HCT116 (cell line): ENCODE measurements at regions not wholly inside any gene's neighbourhood (a gene's known extent, or its start where the extent isn't known, plus 50 kb on each side); places are given as distances from the start of the nearest gene placed in this dataset.

Source experiments
- ATAC-seq: fragments of 200-7000 bp; cut with Tn5 transposase; 2 replicates; pipeline ENCODE4 v1.9.1; 2020; ENCODE audit warnings: mild to moderate bottlenecking, moderate library complexity
- BruUV-seq: library from RNA; stranded (reverse); fragments of 400-500 nt; replicated peaks from 2 replicates; lab custom pipeline; 2021; lab: Mats Ljungman, UMichigan
- CTCF ChIA-PET: fragments of 300-600 bp; sonication (Branson Sonifier 250); formaldehyde crosslinking; loops from one replicate; lab custom pipeline; 2021; ENCODE audit warnings: antibody characterized with exemption; lab: Charles Lee
- POLR2A ChIA-PET: fragments of 300-600, 350-600 bp; sonication (Branson Sonifier 250); formaldehyde crosslinking; loops from one replicate; lab custom pipeline; 2021; ENCODE audit warnings: antibody characterized with exemption; lab: Charles Lee
- RAD21 ChIA-PET, 2 experiments: fragments of 300-600 bp; sonication (Branson Sonifier 250); formaldehyde crosslinking; loops; one replicate each; lab custom pipeline; 2023; ENCODE audit warnings: low total read pairs in 2 of 2; ENCODE audit not compliant: uncharacterized antibody in 2 of 2, unreplicated experiment in 2 of 2, low non-redundant PET in 1 of 2; lab: Charles Lee
- DNase-seq: peaks from one replicate; pipeline ENCODE4 v3.0.0-alpha.2; 2010; ENCODE audit warnings: low read depth, low spot score
- H2AFZ ChIP-seq: fragments of 200-600 bp; shearing (Covaris generic), sonication (generic); 2 replicates; pipeline ENCODE4 v1.6.1; 2017; ENCODE audit warnings: low read depth, mixed run types, mixed read lengths, antibody characterized with exemption, low read length; ENCODE audit not compliant: poor library complexity, severe bottlenecking
- H3K27ac ChIP-seq: 2 replicates; pipeline ENCODE4 v1.5.1; 2012; ENCODE audit warnings: low read depth, low read length
- H3K27me3 ChIP-seq: fragments of 200-600 bp; sonication (generic); 2 replicates; pipeline ENCODE4 v1.6.1; 2016; ENCODE audit warnings: mixed run types, low read length, mixed read lengths; ENCODE audit not compliant: insufficient read depth
- H3K36me3 ChIP-seq, 2 experiments: fragments of 200-500 bp in 1 of 2; fragments of 200-600 bp in 1 of 2; sonication (Bioruptor generic) in 1 of 2; sonication (generic) in 1 of 2; 2 replicates each; pipeline versions ENCODE4 v1.5.1 to v1.6.1; 2014 to 2016; ENCODE audit warnings: low read length in 2 of 2, inconsistent platforms in 1 of 2, mixed read lengths in 1 of 2, mixed run types in 1 of 2; ENCODE audit not compliant: insufficient read depth in 2 of 2, control insufficient read depth in 1 of 2
- H3K4me1 ChIP-seq, 2 experiments: fragments of 200-600 bp in 1 of 2; sonication (generic) in 1 of 2; 2 replicates each; pipeline versions ENCODE4 v1.5.1 to v1.6.1; 2012 to 2017; ENCODE audit warnings: low read length in 2 of 2, inconsistent platforms in 1 of 2, mild to moderate bottlenecking in 1 of 2, mixed read lengths in 1 of 2, mixed run types in 1 of 2, moderate library complexity in 1 of 2; ENCODE audit not compliant: insufficient read depth in 2 of 2, control insufficient read depth in 1 of 2
- H3K4me2 ChIP-seq: fragments of 200-600 bp; sonication (generic); 2 replicates; pipeline ENCODE4 v1.6.1; 2017; ENCODE audit warnings: mixed run types, low read length, mixed read lengths
- H3K4me3 ChIP-seq, 2 experiments: fragments of 200-600 bp in 1 of 2; sonication (generic) in 1 of 2; replicated peaks in 1 of 2; 2 replicates each; pipeline ENCODE4 v1.5.1; 2011 to 2016; ENCODE audit warnings: low read length in 2 of 2, control low read depth in 1 of 2, low read depth in 1 of 2, mild to moderate bottlenecking in 1 of 2, mixed read lengths in 1 of 2, mixed run types in 1 of 2
- H3K79me2 ChIP-seq: fragments of 200-600 bp; sonication (generic); 2 replicates; pipeline ENCODE4 v1.6.1; 2017; ENCODE audit warnings: mild to moderate bottlenecking, mixed run types, low read length, moderate library complexity, mixed read lengths; ENCODE audit not compliant: insufficient read depth
- H3K9ac ChIP-seq: fragments of 200-600 bp; sonication (generic); 2 replicates; pipeline ENCODE4 v1.6.1; 2016; ENCODE audit warnings: low read length, mixed read lengths
- H3K9me2 ChIP-seq: fragments of 200-600 bp; sonication (generic), shearing (Covaris generic); 2 replicates; pipeline ENCODE4 v1.6.1; 2017; ENCODE audit warnings: mixed run types, mild to moderate bottlenecking, moderate library complexity; ENCODE audit not compliant: insufficient read depth
- H3K9me3 ChIP-seq, 2 experiments: fragments of 200-500 bp in 1 of 2; fragments of 200-600 bp in 1 of 2; sonication (Bioruptor generic) in 1 of 2; sonication (generic) in 1 of 2; 2 replicates each; pipeline ENCODE4 v1.6.1; 2014 to 2017; ENCODE audit warnings: low read length in 2 of 2, mixed read lengths in 2 of 2, inconsistent platforms in 1 of 2, low read depth in 1 of 2, mild to moderate bottlenecking in 1 of 2, mixed run types in 1 of 2, moderate library complexity in 1 of 2; ENCODE audit not compliant: control insufficient read depth in 1 of 2, insufficient read depth in 1 of 2
- H4K20me1 ChIP-seq: fragments of 200-600 bp; sonication (generic), shearing (Covaris generic); 2 replicates; pipeline ENCODE4 v1.6.1; 2017; ENCODE audit warnings: mixed run types, mild to moderate bottlenecking, moderate library complexity; ENCODE audit not compliant: insufficient read depth
- ATF3 ChIP-seq: IDR thresholded peaks from 2 replicates; pipeline ENCODE4 v1.6.1; 2012
- CTCF ChIP-seq, 3 experiments: fragments of 200-600 bp in 1 of 3; sonication (generic) in 1 of 3; IDR thresholded peaks in 2 of 3; conservative IDR thresholded peaks in 1 of 3; 2 replicates each; pipeline ENCODE4 v1.5.1; 2012 to 2017; ENCODE audit warnings: low read depth in 2 of 3, low read length in 2 of 3, antibody characterized with exemption in 1 of 3, borderline replicate concordance in 1 of 3, control low read depth in 1 of 3, mild to moderate bottlenecking in 1 of 3, mixed read lengths in 1 of 3, mixed run types in 1 of 3, moderate library complexity in 1 of 3; ENCODE audit not compliant: insufficient read depth in 1 of 3
- EGR1 ChIP-seq: IDR thresholded peaks from 2 replicates; pipeline ENCODE4 v1.6.1; 2012; ENCODE audit warnings: low read depth
- ELF1 ChIP-seq: IDR thresholded peaks from 2 replicates; pipeline ENCODE4 v1.6.1; 2012; ENCODE audit warnings: low read depth, borderline replicate concordance
- EZH2 ChIP-seq: fragments of 200-600 bp; sonication (generic); IDR thresholded peaks from 2 replicates; pipeline ENCODE4 v1.6.1; 2017; ENCODE audit warnings: antibody characterized with exemption, mixed run types
- EZH2phosphoT487 ChIP-seq: fragments of 200-600 bp; IDR thresholded peaks from 2 replicates; pipeline ENCODE4 v1.6.1; 2018; ENCODE audit warnings: antibody characterized with exemption, borderline replicate concordance
- FOSL1 ChIP-seq: IDR thresholded peaks from 2 replicates; pipeline ENCODE4 v1.6.1; 2012; ENCODE audit warnings: low read depth
- JUND ChIP-seq: IDR thresholded peaks from 2 replicates; pipeline ENCODE4 v1.6.1; 2012
- MAX ChIP-seq: IDR thresholded peaks from 2 replicates; pipeline ENCODE4 v1.6.1; 2012
- REST ChIP-seq: IDR thresholded peaks from 2 replicates; pipeline ENCODE4 v1.6.1; 2012; ENCODE audit warnings: low read depth
- SIN3A ChIP-seq: IDR thresholded peaks from 2 replicates; pipeline ENCODE4 v1.6.1; 2012; ENCODE audit warnings: low read depth
- SP1 ChIP-seq: IDR thresholded peaks from 2 replicates; pipeline ENCODE4 v1.6.1; 2012; ENCODE audit warnings: low read depth
- TCF7L2 ChIP-seq: IDR thresholded peaks from 2 replicates; pipeline ENCODE4 v1.7.0; 2011; ENCODE audit warnings: borderline replicate concordance, inconsistent platforms; ENCODE audit not compliant: insufficient read depth, insufficient read length; ENCODE audit errors: extremely low read depth
- intact Hi-C: fragments of 100-400 bp; cut with micrococcal nuclease; formaldehyde crosslinking; loops from 2 replicates; pipeline ENCODE4 v1.10.0; 2022

- RAD21 ChIA-PET = no interaction called here
- H3K9ac ChIP-seq = no peak overlapping the region
- DNase-seq = no peak
- no peak for TF ChIP-seq SIN3A
- TF ChIP-seq EZH2phosphoT487 = no peak
- TF ChIP-seq ELF1 = no peak
- no peak for TF ChIP-seq JUND
- no peak for TF ChIP-seq MAX
- no peak for TF ChIP-seq EZH2
- no peak for TF ChIP-seq SP1
- TF ChIP-seq TCF7L2 = no peak
- TF ChIP-seq ATF3 = no peak
- no peak for TF ChIP-seq EGR1
- TF ChIP-seq, all 23 proteins: peak for 0
- no peaks in the 10 kb centered on the region for H3K4me1 ChIP-seq
- H4K20me1 ChIP-seq = no peaks in the 10 kb centered on the region
- ChIA-PET POLR2A (no interaction called here), CTCF (no interaction called here)
- no peak overlapping the region for H3K4me2 ChIP-seq
- peaks cover 24% of the 10 kb centered on the region; the same call in 1 of the 2 replicates for H3K27me3 ChIP-seq
- no peak overlapping the region for H2AFZ ChIP-seq
- BruUV-seq = no TSS peak
- H3K36me3 ChIP-seq = no peaks in the 10 kb centered on the region
- intact Hi-C loops = no loop called here
- no peak overlapping the region for H3K4me3 ChIP-seq
- H3K9me3 ChIP-seq = no peaks in the 10 kb centered on the region
- no peaks in the 10 kb centered on the region for H3K79me2 ChIP-seq
- H3K9me2 ChIP-seq = no peaks in the 10 kb centered on the region
- no peak overlapping the region for H3K27ac ChIP-seq
- ATAC-seq = no peak
Observed at GRCh38 chr4:15354371-15355297, 73.2 kb upstream of the C1QTNF7 start.

GRCh38 chr4:15361529-15361928 is 66.3 kb upstream of the C1QTNF7 start:
- Histone ChIP-seq H3K79me2 (no peaks in the 10 kb centered on the region), H3K4me3 (no peak overlapping the region), H3K9ac (no peak overlapping the region), H3K27ac (no peak overlapping the region), H3K9me2 (no peaks in the 10 kb centered on the region), H2AFZ (no peak overlapping the region), H4K20me1 (no peaks in the 10 kb centered on the region), H3K36me3 (no peaks in the 10 kb centered on the region), H3K4me1 (no peaks in the 10 kb centered on the region), H3K9me3 (no peaks in the 10 kb centered on the region), H3K27me3 (0 out of 2 replicates have a peak, but pooled peaks cover 7% of the 10 kb centered on the region), H3K4me2 (no peak overlapping the region)
- ChIA-PET RAD21 (no interaction called here), POLR2A (no interaction called here), CTCF (no interaction called here)
- no TSS peak for BruUV-seq
- DNase-seq (no peak), ATAC-seq (no peak)
- intact Hi-C loops = no loop called here
- TF ChIP-seq MAX (no peak), ATF3 (no peak), FOSL1 (no peak), REST (no peak), CTCF (IDR thresholded peaks at IDR 0.05 in 2 of 3, conservative IDR thresholded peaks at IDR 0.05 in 1 of 3; ENCODE audit: borderline replicate concordance in 1 of 3, insufficient read depth in 1 of 3, low read depth in 2 of 3, low read length in 2 of 3) (no peak)
